ENCODE measurements at regions not wholly inside any gene's neighbourhood (a gene's known extent, or its start where the extent isn't known, plus 50 kb on each side); places are given as distances from the start of the nearest gene placed in this dataset.
"Not testable (repeated sequence)": the region's sequence is repeated elsewhere in the genome, so short reads cannot be mapped to it uniquely, and the experiment has no call there.

GRCh38 chr6:71007298-71007697, 50.4 kb upstream of the B3GAT2 start:
- DNase-seq: not testable (repeated sequence)

- peak in 2 of 3 donors; percentile 53 to 81 for DNase-seq
These were observed 55.1 kb upstream of the B3GAT2 start for GRCh38 chr6:71011871-71012371.

GRCh38 chr6:71012866-71013469, 56.1 kb upstream of the B3GAT2 start:
- DNase-seq: peak; percentile 49 to 82 (median 66)

- no peak for DNase-seq
These were observed 58.5 kb upstream of the B3GAT2 start for GRCh38 chr6:71015392-71015791.

- DNase-seq: no peak
These were observed 71.5 kb upstream of the B3GAT2 start for GRCh38 chr6:71028236-71028876.

GRCh38 chr6:71028877-71029252, 72.0 kb upstream of the B3GAT2 start:
- DNase-seq: no peak

GRCh38 chr6:71029555-71029954, 72.7 kb upstream of the B3GAT2 start:
- no peak for DNase-seq

- no peak for DNase-seq
These were observed 75.1 kb upstream of the B3GAT2 start for GRCh38 chr6:71031912-71032311.

- no peak for DNase-seq
These were observed 76.3 kb upstream of the B3GAT2 start for GRCh38 chr6:71033171-71033570.

GRCh38 chr6:71033890-71034289, 77.0 kb upstream of the B3GAT2 start:
- DNase-seq: no peak

GRCh38 chr6:71034563-71035345, 77.9 kb upstream of the B3GAT2 start:
- DNase-seq: no peak

GRCh38 chr6:71035871-71036270, 79.0 kb upstream of the B3GAT2 start:
- no peak for DNase-seq

- peak in 1 of 3 donors; percentile 58 for DNase-seq
These were observed 82.0 kb upstream of the B3GAT2 start for GRCh38 chr6:71038711-71039344.

- DNase-seq: no peak
These were observed 83.2 kb upstream of the B3GAT2 start for GRCh38 chr6:71040043-71040442.

GRCh38 chr6:71040841-71041240, 84.0 kb upstream of the B3GAT2 start:
- no peak for DNase-seq

- no peak for DNase-seq
These were observed 87.0 kb upstream of the B3GAT2 start for GRCh38 chr6:71043902-71044301.

GRCh38 chr6:71044753-71045152, 87.9 kb upstream of the B3GAT2 start:
- no peak for DNase-seq

GRCh38 chr6:71045296-71045695, 88.4 kb upstream of the B3GAT2 start:
- DNase-seq: no peak

- no peak for DNase-seq
These were observed 90.6 kb upstream of the B3GAT2 start for GRCh38 chr6:71047417-71047816.

GRCh38 chr6:71048320-71049164, 91.7 kb upstream of the B3GAT2 start:
- DNase-seq: peak; percentile 17 to 76 (median 55)

GRCh38 chr6:71049198-71049770, 92.4 kb upstream of the B3GAT2 start:
- DNase-seq: peak in 1 of 3 donors; percentile 27
